ENCODE measurements at regions not wholly inside any gene's neighbourhood (a gene's known extent, or its start where the extent isn't known, plus 50 kb on each side); places are given as distances from the start of the nearest gene placed in this dataset.

GRCh38 chr6:125480571-125480970, 178.8 kb upstream of the HDDC2 start:
- no peak for DNase-seq
- intact Hi-C loops (cut with DNase I): no loop called here

GRCh38 chr6:125481056-125481455, 179.3 kb upstream of the HDDC2 start:
- DNase-seq: no peak
- intact Hi-C loops (cut with DNase I): no loop called here

GRCh38 chr6:125485757-125486156, 184.0 kb upstream of the HDDC2 start:
- DNase-seq: no peak
- intact Hi-C loops (cut with DNase I): no loop called here

GRCh38 chr6:125486881-125487280, 185.1 kb upstream of the HDDC2 start:
- intact Hi-C loops (cut with DNase I): no loop called here

GRCh38 chr6:125489579-125490285, 188.0 kb upstream of the HDDC2 start:
- DNase-seq: no peak
- intact Hi-C loops (cut with DNase I): no loop called here

More at GRCh38 chr6:125486881-125487280, 185.1 kb upstream of the HDDC2 start:
- DNase-seq: peak in 5 of 42 donors; percentile 2 to 52 (median 10)

GRCh38 chr6:125491860-125492618, 190.3 kb upstream of the HDDC2 start:
- intact Hi-C loops (cut with DNase I): no loop called here
- no peak for DNase-seq

- no peak for DNase-seq
- intact Hi-C loops (cut with DNase I): no loop called here
Observed at GRCh38 chr6:125498606-125499005, 196.8 kb upstream of the HDDC2 start.

- intact Hi-C loops (cut with DNase I): no loop called here
- DNase-seq: no peak
Observed at GRCh38 chr6:125499535-125499934, 197.8 kb upstream of the HDDC2 start.

- intact Hi-C loops (cut with DNase I): no loop called here
- DNase-seq: no peak
Observed at GRCh38 chr6:125503181-125503580, 201.4 kb upstream of the HDDC2 start.

GRCh38 chr6:125507987-125508655, 206.4 kb upstream of the HDDC2 start:
- DNase-seq: peak in 2 of 42 donors; percentile 6 to 10
- intact Hi-C loops (cut with DNase I): no loop called here

- no peak for DNase-seq
- intact Hi-C loops (cut with DNase I): no loop called here
Observed at GRCh38 chr6:125508793-125509192, 207.0 kb upstream of the HDDC2 start.

GRCh38 chr6:125509477-125509876, 207.7 kb upstream of the HDDC2 start:
- intact Hi-C loops (cut with DNase I): no loop called here
- no peak for DNase-seq

- peak in 6 of 42 donors; percentile 15 to 49 (median 22) for DNase-seq
- intact Hi-C loops (cut with DNase I): no loop called here
Observed at GRCh38 chr6:125510405-125510804, 208.6 kb upstream of the HDDC2 start.

- DNase-seq: no peak
- intact Hi-C loops (cut with DNase I): no loop called here
Observed at GRCh38 chr6:125511809-125512396, 210.1 kb upstream of the HDDC2 start.

- intact Hi-C loops (cut with DNase I): no loop called here
- no peak for DNase-seq
Observed at GRCh38 chr6:125512621-125513020, 210.9 kb upstream of the HDDC2 start.

- intact Hi-C loops (cut with DNase I): no loop called here
- DNase-seq: no peak
Observed at GRCh38 chr6:125513978-125514377, 212.2 kb upstream of the HDDC2 start.

GRCh38 chr6:125516644-125517043, 214.9 kb upstream of the HDDC2 start:
- no peak for DNase-seq
- intact Hi-C loops (cut with DNase I): no loop called here

GRCh38 chr6:125519367-125519766, 217.6 kb upstream of the HDDC2 start:
- intact Hi-C loops (cut with DNase I): no loop called here

GRCh38 chr6:125524356-125524755, 222.6 kb upstream of the HDDC2 start:
- intact Hi-C loops (cut with DNase I): loop anchor here (10.0 kb wide), 1 partner anchor 240 kb away; no protein-coding TSS in a partner anchor
- no peak for DNase-seq

More at GRCh38 chr6:125519367-125519766, 217.6 kb upstream of the HDDC2 start:
- DNase-seq: no peak
